ENCODE measurements at regions not wholly inside any gene's neighbourhood (a gene's known extent, or its start where the extent isn't known, plus 50 kb on each side); places are given as distances from the start of the nearest gene placed in this dataset.

GRCh38 chr5:98455665-98456064 is 317.8 kb upstream of the RGMB start:
- DNase-seq (ENCODE audit: low spot score) = no peak
- Mint-ChIP-seq H3K4me1 (0 out of 2 replicates have a peak, but pooled peaks cover 5% of the 10 kb centered on the region), H3K4me3 (no peak overlapping the region), H3K27ac (no peak overlapping the region), H3K27me3 (ENCODE audit: low read depth) (no peaks in the 10 kb centered on the region), H3K9me3 (no peaks in the 10 kb centered on the region), H3K36me3 (no peaks in the 10 kb centered on the region)
- no peak for ATAC-seq
- POLR2A ChIA-PET = no interaction called here
- CTCF ChIA-PET = no interaction called here
- TF ChIP-seq OVOL2 (CRISPR knock-in tag; IDR thresholded peaks at IDR 0.05; ENCODE audit: borderline replicate concordance) (no peak), PREB (CRISPR knock-in tag; IDR thresholded peaks at IDR 0.05; ENCODE audit: borderline replicate concordance) (no peak), TEAD4 (CRISPR knock-in tag; IDR thresholded peaks at IDR 0.05) (no peak), AFF4 (CRISPR knock-in tag; IDR thresholded peaks at IDR 0.05; ENCODE audit: borderline replicate concordance) (no peak), TEAD1 (CRISPR knock-in tag; IDR thresholded peaks at IDR 0.05) (no peak), ZNF512 (CRISPR knock-in tag; IDR thresholded peaks at IDR 0.05; ENCODE audit: borderline replicate concordance) (no peak), NR3C1 (CRISPR knock-in tag; conservative IDR thresholded peaks at IDR 0.05; ENCODE audit: low read depth) (no peak), ZNF671 (CRISPR knock-in tag; IDR thresholded peaks at IDR 0.05) (no peak), TP53 (CRISPR knock-in tag; IDR thresholded peaks at IDR 0.05) (no peak), ZNF416 (CRISPR knock-in tag; IDR thresholded peaks at IDR 0.05) (no peak), NFE2L1 (CRISPR knock-in tag; IDR thresholded peaks at IDR 0.05) (no peak), ZNF138 (CRISPR knock-in tag; conservative IDR thresholded peaks at IDR 0.05) (no peak), MXD4 (CRISPR knock-in tag; IDR thresholded peaks at IDR 0.05; ENCODE audit: borderline replicate concordance) (no peak), ZNF121 (CRISPR knock-in tag; IDR thresholded peaks at IDR 0.05) (no peak), ETV6 (CRISPR knock-in tag; IDR thresholded peaks at IDR 0.05) (no peak)
- TF ChIP-seq, protein P1, sequence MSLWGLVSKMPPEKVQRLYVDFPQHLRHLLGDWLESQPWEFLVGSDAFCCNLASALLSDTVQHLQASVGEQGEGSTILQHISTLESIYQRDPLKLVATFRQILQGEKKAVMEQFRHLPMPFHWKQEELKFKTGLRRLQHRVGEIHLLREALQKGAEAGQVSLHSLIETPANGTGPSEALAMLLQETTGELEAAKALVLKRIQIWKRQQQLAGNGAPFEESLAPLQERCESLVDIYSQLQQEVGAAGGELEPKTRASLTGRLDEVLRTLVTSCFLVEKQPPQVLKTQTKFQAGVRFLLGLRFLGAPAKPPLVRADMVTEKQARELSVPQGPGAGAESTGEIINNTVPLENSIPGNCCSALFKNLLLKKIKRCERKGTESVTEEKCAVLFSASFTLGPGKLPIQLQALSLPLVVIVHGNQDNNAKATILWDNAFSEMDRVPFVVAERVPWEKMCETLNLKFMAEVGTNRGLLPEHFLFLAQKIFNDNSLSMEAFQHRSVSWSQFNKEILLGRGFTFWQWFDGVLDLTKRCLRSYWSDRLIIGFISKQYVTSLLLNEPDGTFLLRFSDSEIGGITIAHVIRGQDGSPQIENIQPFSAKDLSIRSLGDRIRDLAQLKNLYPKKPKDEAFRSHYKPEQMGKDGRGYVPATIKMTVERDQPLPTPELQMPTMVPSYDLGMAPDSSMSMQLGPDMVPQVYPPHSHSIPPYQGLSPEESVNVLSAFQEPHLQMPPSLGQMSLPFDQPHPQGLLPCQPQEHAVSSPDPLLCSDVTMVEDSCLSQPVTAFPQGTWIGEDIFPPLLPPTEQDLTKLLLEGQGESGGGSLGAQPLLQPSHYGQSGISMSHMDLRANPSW (CRISPR knock-in tag; conservative IDR thresholded peaks at IDR 0.05; ENCODE audit: low read depth) = no peak

GRCh38 chr5:98458004-98458403 is 315.5 kb upstream of the RGMB start:
- DNase-seq (ENCODE audit: low spot score) = no peak
- ATAC-seq = no peak
- no peaks in the 10 kb centered on the region for H3K27me3 Mint-ChIP-seq (ENCODE audit: low read depth)
- no peak overlapping the region for H3K4me3 Mint-ChIP-seq
- no peaks in the 10 kb centered on the region for H3K36me3 Mint-ChIP-seq
- ChIA-PET POLR2A (no interaction called here), CTCF (no interaction called here)
- H3K27ac Mint-ChIP-seq = no peak overlapping the region
- TF ChIP-seq RORB (CRISPR knock-in tag; IDR thresholded peaks at IDR 0.05) (no peak), ZNF416 (CRISPR knock-in tag; IDR thresholded peaks at IDR 0.05) (no peak), SMAD3 (CRISPR knock-in tag; IDR thresholded peaks at IDR 0.05; ENCODE audit: borderline replicate concordance) (no peak), PRRX2 (CRISPR knock-in tag; IDR thresholded peaks at IDR 0.05) (no peak)
- TF ChIP-seq, protein P2, sequence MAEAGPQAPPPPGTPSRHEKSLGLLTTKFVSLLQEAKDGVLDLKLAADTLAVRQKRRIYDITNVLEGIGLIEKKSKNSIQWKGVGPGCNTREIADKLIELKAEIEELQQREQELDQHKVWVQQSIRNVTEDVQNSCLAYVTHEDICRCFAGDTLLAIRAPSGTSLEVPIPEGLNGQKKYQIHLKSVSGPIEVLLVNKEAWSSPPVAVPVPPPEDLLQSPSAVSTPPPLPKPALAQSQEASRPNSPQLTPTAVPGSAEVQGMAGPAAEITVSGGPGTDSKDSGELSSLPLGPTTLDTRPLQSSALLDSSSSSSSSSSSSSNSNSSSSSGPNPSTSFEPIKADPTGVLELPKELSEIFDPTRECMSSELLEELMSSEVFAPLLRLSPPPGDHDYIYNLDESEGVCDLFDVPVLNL (CRISPR knock-in tag; IDR thresholded peaks at IDR 0.05; ENCODE audit: borderline replicate concordance, low read depth) = no peak
- H3K9me3 Mint-ChIP-seq = no peaks in the 10 kb centered on the region
- H3K4me1 Mint-ChIP-seq = 0 out of 2 replicates have a peak, but pooled peaks cover 5% of the 10 kb centered on the region

Measured in WTC11 (cell line).